Motor neuron (in vitro differentiated cells): ENCODE measurements at regions not wholly inside any gene's neighbourhood (a gene's known extent, or its start where the extent isn't known, plus 50 kb on each side); places are given as distances from the start of the nearest gene placed in this dataset.
"Not testable (repeated sequence)": the region's sequence is repeated elsewhere in the genome, so short reads cannot be mapped to it uniquely, and the experiment has no call there.

Experiments used
- ATAC-seq, 8 experiments: fragments of 200-7000 bp; cut with Tn5 transposase; replicated peaks in 6 of 8; 2 replicates each; pipeline ENCODE4 v1.8.0; 2021; ENCODE audit warnings: mild to moderate bottlenecking in 8 of 8, moderate library complexity in 8 of 8
- H3K27ac ChIP-seq, 2 donors: fragments of 250-450 bp; sonication (Bioruptor Pico); 2 replicates each; pipeline ENCODE4 v1.9.0; 2021; ENCODE audit warnings: antibody characterized with exemption in 2 of 2, mild to moderate bottlenecking in 2 of 2, moderate library complexity in 1 of 2
- H3K4me1 ChIP-seq, 2 donors: fragments of 250-450 bp; sonication (Bioruptor Pico); replicated peaks in 1 of 2; 2 replicates each; pipeline ENCODE4 v1.6.1; 2021; ENCODE audit warnings: antibody characterized with exemption in 2 of 2, mild to moderate bottlenecking in 2 of 2, moderate library complexity in 1 of 2
- H3K4me3 ChIP-seq, 5 donors: fragments of 250-450 bp; sonication (Bioruptor Pico); 2 replicates each; pipeline ENCODE4 v1.9.0; 2021; ENCODE audit warnings: antibody characterized with exemption in 5 of 5, mild to moderate bottlenecking in 5 of 5, moderate library complexity in 4 of 5
- WGBS, 10 experiments: fragments of 450-650 bp; shearing (Covaris generic); methylation state at CpG; one replicate each; pipeline ENCODE4 v1.0.0; 2022; 5-methylcytosine and 5-hydroxymethylcytosine counted together
- in situ Hi-C, 9 experiments: fragments of 400-800 bp; cut with MboI; loops; one replicate each; pipeline ENCODE4 v1.15.0; 2021; ENCODE audit warnings: low sequenced_read_pairs in 9 of 9, low pct_unique_long_range_greater_than_20kb in 2 of 9; ENCODE audit not compliant: unreplicated experiment in 9 of 9

GRCh38 chrX:848386-848785 lies 217.8 kb downstream of the SHOX start:
- no peak overlapping the region for H3K4me3 ChIP-seq
- no peak overlapping the region for H3K27ac ChIP-seq
- WGBS, 10 experiments = 33% methylated on average over 3 of the region's 6 CpGs; no CpG with 5 or more reads in 9 of the 10 experiments
- no peaks in the 10 kb centered on the region for H3K4me1 ChIP-seq
- no peak for ATAC-seq
- in situ Hi-C loops = no loop called here

DNA sequence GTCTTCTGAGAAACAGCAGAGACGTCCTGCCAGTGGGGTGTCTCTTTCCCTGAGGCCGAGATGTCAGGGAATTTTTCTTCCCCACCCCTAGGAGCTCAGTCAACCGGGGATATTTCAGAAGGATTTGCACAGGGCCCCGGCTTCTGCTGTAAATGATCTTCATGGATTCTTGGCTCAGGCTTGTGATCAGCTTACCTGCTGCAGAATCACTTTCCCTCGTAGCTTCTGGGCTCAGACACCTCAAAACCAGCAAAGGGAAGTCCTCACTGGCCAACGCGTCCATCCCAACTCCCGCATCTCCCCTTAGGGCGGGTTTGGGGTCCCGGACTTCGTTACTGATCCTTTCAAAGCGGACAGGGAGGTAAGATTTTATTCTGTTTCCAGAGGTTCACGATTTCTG lies 212.7 kb downstream of the SHOX start:
- WGBS, 10 experiments = 17 to 100% (median 70%) methylated on average over 1 to 6 of the region's 13 CpGs; no CpG with 5 or more reads in 2 of the 10 experiments
- H3K27ac ChIP-seq = no peak overlapping the region
- peaks cover 0 to 2% of the 10 kb centered on the region in 2 donors for H3K4me1 ChIP-seq
- ATAC-seq = no peak
- no peak overlapping the region for H3K4me3 ChIP-seq
- in situ Hi-C loops = no loop called here

DNA sequence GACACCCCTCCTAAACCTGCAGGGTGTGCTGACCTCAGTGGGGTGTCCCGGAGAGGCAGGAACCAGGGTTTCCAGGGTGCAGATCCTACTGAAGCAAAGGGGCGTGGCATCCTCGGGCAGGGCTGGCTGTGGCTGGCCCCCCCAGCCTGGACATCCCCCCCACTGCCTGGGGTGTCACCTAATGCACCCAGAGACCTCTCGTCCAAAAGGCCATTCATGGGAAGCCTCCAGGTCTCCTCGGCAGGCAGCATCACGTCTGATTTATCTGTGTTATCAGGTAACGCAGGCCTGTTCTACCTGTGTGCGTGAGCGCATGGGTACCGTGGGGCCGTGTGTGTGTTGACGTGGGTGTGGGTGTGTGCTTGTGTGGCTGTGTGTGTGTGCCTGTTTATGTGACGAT lies 210.0 kb downstream of the SHOX start:
- WGBS, 10 experiments = 73 to 100% (median 80%) methylated on average over 1 to 6 of the region's 13 CpGs; no CpG with 5 or more reads in 7 of the 10 experiments
- in situ Hi-C loops = no loop called here
- Histone ChIP-seq H3K4me3 (no peak overlapping the region), H3K4me1 (peaks cover 0 to 2% of the 10 kb centered on the region in 2 donors), H3K27ac (no peak overlapping the region)
- ATAC-seq = no peak

DNA sequence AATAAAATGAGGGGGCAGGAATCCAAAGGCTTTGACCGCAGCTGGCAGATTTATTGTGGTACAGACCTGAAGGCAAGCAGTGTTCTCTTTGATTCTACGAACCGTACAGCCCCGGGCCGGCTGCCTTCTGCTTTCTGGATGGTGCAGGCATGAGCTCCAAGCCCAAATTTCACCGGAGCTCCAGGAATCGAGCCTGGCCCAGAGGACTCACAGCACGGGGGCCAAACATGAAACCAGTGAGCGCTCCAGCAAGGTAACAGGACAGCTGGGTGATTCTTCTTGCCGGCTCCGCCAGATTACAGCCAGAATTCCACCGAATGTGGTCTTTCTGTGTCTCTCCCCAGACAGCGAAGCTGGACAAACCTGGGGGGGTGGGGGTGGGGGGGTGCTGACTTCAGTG lies 208.1 kb downstream of the SHOX start:
- ATAC-seq = not testable (repeated sequence)

GRCh38 chrX:835857-836256 lies 205.3 kb downstream of the SHOX start:
- H3K27ac ChIP-seq, in situ Hi-C loops, H3K4me1 ChIP-seq, H3K4me3 ChIP-seq, ATAC-seq: not testable (repeated sequence)
- WGBS, 10 experiments = 20 to 100% (median 90%) methylated on average over 1 to 3 of the region's 3 CpGs; no CpG with 5 or more reads in 4 of the 10 experiments

More for the DNA sequence above, 208.1 kb downstream of the SHOX start:
- 30 to 68% (median 56%) methylated on average over 1 to 6 of the region's 13 CpGs; no CpG with 5 or more reads in 5 of the 10 experiments for WGBS, 10 experiments
- H3K4me3 ChIP-seq, H3K4me1 ChIP-seq, in situ Hi-C loops, H3K27ac ChIP-seq: not testable (repeated sequence)

GRCh38 chrX:830532-830931 lies 199.9 kb downstream of the SHOX start:
- H3K27ac ChIP-seq = no peak overlapping the region
- H3K4me3 ChIP-seq = no peak overlapping the region
- WGBS, 10 experiments = 15 to 52% (median 30%) methylated on average over 2 to 6 of the region's 6 CpGs; no CpG with 5 or more reads in 3 of the 10 experiments
- ATAC-seq = no peak
- H3K4me1 ChIP-seq = peaks cover 3 to 11% of the 10 kb centered on the region in 2 donors
- in situ Hi-C loops = no loop called here

DNA sequence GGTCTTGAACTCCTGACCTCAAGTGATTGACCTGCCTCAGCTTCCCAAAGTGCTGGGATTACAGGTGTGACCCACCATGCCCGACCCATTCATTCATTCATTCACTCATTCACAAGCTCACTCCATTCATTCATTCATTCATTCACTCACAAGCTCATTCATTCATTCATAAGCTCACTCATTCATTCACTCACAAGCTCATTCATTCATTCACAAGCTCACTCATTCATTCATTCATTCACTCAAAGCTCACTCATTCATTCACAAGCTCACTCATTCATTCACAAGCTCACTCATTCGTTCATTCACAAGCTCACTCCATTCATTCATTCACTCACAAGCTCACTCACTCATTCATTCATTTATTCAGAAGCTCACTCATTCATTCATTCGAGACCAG lies 198.6 kb downstream of the SHOX start:
- in situ Hi-C loops = no loop called here
- ATAC-seq = no peak
- no peak overlapping the region for H3K4me3 ChIP-seq
- H3K4me1 ChIP-seq = peaks cover 3 to 11% of the 10 kb centered on the region in 2 donors
- no peak overlapping the region for H3K27ac ChIP-seq
- 2 to 100% (median 83%) methylated on average over 1 to 3 of the region's 3 CpGs for WGBS, 10 experiments

DNA sequence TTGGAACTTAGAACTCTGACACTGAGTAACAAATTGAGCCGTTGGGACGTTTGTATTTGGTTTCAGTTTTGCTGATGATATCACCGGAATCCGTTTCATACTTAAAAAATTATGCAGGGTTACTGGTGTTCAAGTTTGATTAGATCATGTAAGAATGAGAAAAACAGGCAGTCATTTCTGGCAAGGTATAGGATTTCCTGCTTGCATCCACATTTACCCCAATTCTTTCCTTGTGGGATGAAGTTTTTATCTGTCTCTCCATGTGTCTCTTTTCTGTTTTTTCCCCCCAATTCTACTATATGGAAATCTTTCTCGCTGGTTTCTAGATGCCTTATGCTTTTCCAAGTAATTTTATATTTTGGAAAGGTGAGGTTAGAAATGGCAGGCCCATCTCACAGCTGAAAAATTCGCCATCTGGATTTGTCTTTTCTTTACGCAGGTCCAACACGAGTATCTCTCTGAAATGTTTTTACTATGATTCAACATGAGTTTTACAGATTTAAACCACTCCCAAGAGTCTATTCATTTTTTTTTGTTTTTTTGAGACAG lies 197.9 kb downstream of the SHOX start:
- WGBS, 10 experiments = 2 to 91% (median 70%) methylated on average over 4 to 8 of the region's 8 CpGs
- in situ Hi-C loops = no loop called here
- no peak for ATAC-seq
- no peak overlapping the region for H3K27ac ChIP-seq
- peaks cover 3 to 11% of the 10 kb centered on the region in 2 donors for H3K4me1 ChIP-seq
- H3K4me3 ChIP-seq = no peak overlapping the region

DNA sequence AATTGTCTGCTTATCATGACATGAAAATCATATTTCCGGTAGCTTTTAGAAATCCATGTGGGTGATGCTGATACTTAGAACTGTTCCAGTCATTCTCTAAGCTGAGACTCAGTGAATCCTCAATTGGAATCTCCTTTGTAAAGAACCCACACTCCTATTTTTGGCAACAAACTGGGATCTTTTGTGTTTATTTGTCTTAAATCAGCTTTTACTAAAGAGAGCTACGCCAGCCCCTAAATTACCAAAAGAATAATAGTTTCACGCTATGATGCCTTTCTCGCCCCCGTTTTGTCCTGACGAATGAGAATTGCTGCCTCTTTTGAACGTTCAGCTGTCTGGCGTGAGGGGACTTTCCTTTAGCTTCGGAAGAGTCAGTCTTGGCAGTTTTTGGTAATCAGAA lies 195.9 kb downstream of the SHOX start:
- Histone ChIP-seq H3K4me1 (peaks cover 3 to 11% of the 10 kb centered on the region in 2 donors), H3K4me3 (no peak overlapping the region), H3K27ac (no peak overlapping the region)
- 0 to 38% (median 9%) methylated on average over 1 to 9 of the region's 9 CpGs; no CpG with 5 or more reads in 1 of the 10 experiments for WGBS, 10 experiments
- ATAC-seq = no peak
- in situ Hi-C loops = no loop called here

GRCh38 chrX:825991-826390 lies 195.4 kb downstream of the SHOX start:
- in situ Hi-C loops = no loop called here
- ATAC-seq = no peak
- Histone ChIP-seq H3K27ac (no peak overlapping the region), H3K4me1 (peaks cover 3 to 11% of the 10 kb centered on the region in 2 donors), H3K4me3 (no peak overlapping the region)
- WGBS, 10 experiments = 0 to 75% (median 23%) methylated on average over 1 to 11 of the region's 11 CpGs; no CpG with 5 or more reads in 1 of the 10 experiments

GRCh38 chrX:823073-823472 lies 192.5 kb downstream of the SHOX start:
- in situ Hi-C loops, ATAC-seq, H3K27ac ChIP-seq, H3K4me3 ChIP-seq: not testable (repeated sequence)
- WGBS, 10 experiments = 67 to 100% (median 100%) methylated on average over 1 of the region's 1 CpG; no CpG with 5 or more reads in 4 of the 10 experiments
- peaks cover 3 to 11% of the 10 kb centered on the region in 2 donors for H3K4me1 ChIP-seq

- WGBS, 10 experiments = 5 to 93% (median 74%) methylated on average over 2 to 10 of the region's 12 CpGs; no CpG with 5 or more reads in 1 of the 10 experiments
- in situ Hi-C loops = no loop called here
- Histone ChIP-seq H3K27ac (no peak overlapping the region), H3K4me1 (peaks cover 3 to 9% of the 10 kb centered on the region in 2 donors), H3K4me3 (no peak overlapping the region)
- no peak for ATAC-seq
These were observed 190.9 kb downstream of the SHOX start for GRCh38 chrX:821327-822107.

DNA sequence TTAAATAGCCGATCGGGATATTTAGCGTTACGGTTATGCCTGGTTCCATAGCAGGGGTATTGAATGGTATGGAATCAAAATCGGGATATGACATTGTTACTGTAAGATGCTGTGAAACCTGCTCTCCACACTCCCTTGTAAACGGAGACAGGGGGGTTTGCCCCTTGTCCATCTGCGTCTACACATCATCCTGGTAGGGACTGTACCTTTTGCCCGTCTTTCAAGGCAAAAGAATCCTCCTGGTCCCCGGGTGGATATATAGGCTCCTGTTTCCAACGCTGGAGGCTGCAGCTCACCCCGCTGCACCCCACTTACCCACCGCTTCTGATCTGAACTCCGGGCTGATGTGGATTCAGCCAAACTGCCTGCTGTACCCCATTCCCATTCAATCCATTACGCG lies 189.1 kb downstream of the SHOX start:
- Histone ChIP-seq H3K4me3 (no peak overlapping the region), H3K4me1 (no peaks in the 10 kb centered on the region), H3K27ac (no peak overlapping the region)
- WGBS, 10 experiments = 47 to 100% (median 79%) methylated on average over 1 to 10 of the region's 15 CpGs; no CpG with 5 or more reads in 1 of the 10 experiments
- no peak for ATAC-seq
- in situ Hi-C loops = no loop called here
